Fibroblast of lung (primary cell): ENCODE measurements at regions not wholly inside any gene's neighbourhood (a gene's known extent, or its start where the extent isn't known, plus 50 kb on each side); places are given as distances from the start of the nearest gene placed in this dataset.

Source experiments
- DNase-seq, 2 donors: peaks; one replicate each; pipeline versions ENCODE4 v3.0.0 to v3.0.0-alpha.2; 2010; ENCODE audit warnings: low read depth in 2 of 2
- H2AFZ ChIP-seq: 2 replicates; pipeline ENCODE4 v1.5.1; 2012; ENCODE audit warnings: low read length, control low read depth, inconsistent platforms
- H3K27ac ChIP-seq: 2 replicates; pipeline ENCODE4 v1.5.1; 2011; ENCODE audit warnings: low read length, control low read depth; ENCODE audit not compliant: insufficient read depth
- H3K27me3 ChIP-seq: 2 replicates; pipeline ENCODE4 v1.5.1; 2011; ENCODE audit warnings: mild to moderate bottlenecking, low read length; ENCODE audit not compliant: control insufficient read depth, insufficient read depth
- H3K36me3 ChIP-seq: 2 replicates; pipeline ENCODE4 v1.5.1; 2011; ENCODE audit warnings: low read length; ENCODE audit not compliant: control insufficient read depth, insufficient read depth
- H3K4me1 ChIP-seq: 2 replicates; pipeline ENCODE4 v1.5.1; 2011; ENCODE audit warnings: low read length; ENCODE audit not compliant: control insufficient read depth, insufficient read depth; ENCODE audit errors: extremely low read depth
- H3K4me2 ChIP-seq: 2 replicates; pipeline ENCODE4 v1.5.1; 2011; ENCODE audit warnings: low read length, control low read depth; ENCODE audit not compliant: insufficient read depth; ENCODE audit errors: extremely low read depth
- H3K4me3 ChIP-seq, 4 experiments: fragments of 200-600 bp in 1 of 4; sonication (generic) in 1 of 4; replicated peaks in 1 of 4; 2 replicates each; pipeline ENCODE4 v1.5.1; 2011 to 2016; ENCODE audit warnings: low read length in 4 of 4, low read depth in 3 of 4, mild to moderate bottlenecking in 3 of 4, control low read depth in 2 of 4, inconsistent platforms in 1 of 4, mixed read lengths in 1 of 4; ENCODE audit not compliant: insufficient read depth in 1 of 4; ENCODE audit errors: control extremely low read depth in 1 of 4
- H3K79me2 ChIP-seq: 2 replicates; pipeline ENCODE4 v1.5.1; 2012; ENCODE audit warnings: mild to moderate bottlenecking, low read length, inconsistent platforms; ENCODE audit not compliant: control insufficient read depth, insufficient read depth
- H3K9ac ChIP-seq: 2 replicates; pipeline ENCODE4 v1.5.1; 2011; ENCODE audit warnings: mild to moderate bottlenecking, low read length, control low read depth; ENCODE audit not compliant: insufficient read depth
- H3K9me3 ChIP-seq: 2 replicates; pipeline ENCODE4 v1.5.1; 2012; ENCODE audit warnings: low read depth, low read length; ENCODE audit not compliant: control insufficient read depth, insufficient read depth
- H4K20me1 ChIP-seq: 2 replicates; pipeline ENCODE4 v1.5.1; 2011; ENCODE audit warnings: low read length; ENCODE audit not compliant: control insufficient read depth, insufficient read depth; ENCODE audit errors: extremely low read depth
- EZH2 ChIP-seq: IDR thresholded peaks from 2 replicates; pipeline ENCODE4 v1.5.1; 2012; ENCODE audit warnings: low read length, control low read depth, mild to moderate bottlenecking; ENCODE audit errors: missing control alignments
- TF ChIP-seq, protein P1 (sequence below), 2 donors: IDR thresholded peaks in 1 of 2; conservative IDR thresholded peaks in 1 of 2; 1 replicate in 1 of 2; 2 replicates in 1 of 2; pipeline ENCODE4 v1.5.1; 2011 to 2012; ENCODE audit warnings: low read length in 2 of 2, control low read depth in 1 of 2, inconsistent platforms in 1 of 2, low read depth in 1 of 2, mild to moderate bottlenecking in 1 of 2

DNA sequence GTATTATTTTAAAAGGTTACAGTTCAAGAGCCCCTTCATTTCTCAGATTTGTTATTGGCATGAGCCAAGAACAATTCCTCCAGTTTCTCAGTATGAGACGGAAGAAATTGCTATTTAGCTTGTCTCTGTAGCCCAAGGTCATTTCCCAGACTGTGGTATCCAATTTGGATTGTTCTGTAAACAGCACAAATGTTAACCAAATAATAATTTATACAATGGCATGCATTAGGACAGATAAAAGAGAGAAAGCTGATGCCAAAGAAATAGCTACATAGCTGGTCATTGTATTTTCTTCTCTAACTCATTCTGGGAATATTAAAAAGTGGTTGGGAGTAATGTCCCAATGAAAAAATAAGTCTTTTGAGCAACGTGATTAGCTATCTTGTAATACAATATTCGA is 134.6 kb upstream of the NPY2R start:
- DNase-seq: no peak
- H3K36me3 ChIP-seq: no peaks in the 10 kb centered on the region
- H3K4me2 ChIP-seq: no peak overlapping the region
- no peaks in the 10 kb centered on the region for H3K27me3 ChIP-seq
- H3K27ac ChIP-seq: no peak overlapping the region
- H3K4me1 ChIP-seq: no peaks in the 10 kb centered on the region
- no peaks in the 10 kb centered on the region for H3K9me3 ChIP-seq
- no peak for TF ChIP-seq EZH2
- TF ChIP-seq, protein P1, sequence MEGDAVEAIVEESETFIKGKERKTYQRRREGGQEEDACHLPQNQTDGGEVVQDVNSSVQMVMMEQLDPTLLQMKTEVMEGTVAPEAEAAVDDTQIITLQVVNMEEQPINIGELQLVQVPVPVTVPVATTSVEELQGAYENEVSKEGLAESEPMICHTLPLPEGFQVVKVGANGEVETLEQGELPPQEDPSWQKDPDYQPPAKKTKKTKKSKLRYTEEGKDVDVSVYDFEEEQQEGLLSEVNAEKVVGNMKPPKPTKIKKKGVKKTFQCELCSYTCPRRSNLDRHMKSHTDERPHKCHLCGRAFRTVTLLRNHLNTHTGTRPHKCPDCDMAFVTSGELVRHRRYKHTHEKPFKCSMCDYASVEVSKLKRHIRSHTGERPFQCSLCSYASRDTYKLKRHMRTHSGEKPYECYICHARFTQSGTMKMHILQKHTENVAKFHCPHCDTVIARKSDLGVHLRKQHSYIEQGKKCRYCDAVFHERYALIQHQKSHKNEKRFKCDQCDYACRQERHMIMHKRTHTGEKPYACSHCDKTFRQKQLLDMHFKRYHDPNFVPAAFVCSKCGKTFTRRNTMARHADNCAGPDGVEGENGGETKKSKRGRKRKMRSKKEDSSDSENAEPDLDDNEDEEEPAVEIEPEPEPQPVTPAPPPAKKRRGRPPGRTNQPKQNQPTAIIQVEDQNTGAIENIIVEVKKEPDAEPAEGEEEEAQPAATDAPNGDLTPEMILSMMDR (conservative IDR thresholded peaks at IDR 0.05 in 1 of 2, IDR thresholded peaks at IDR 0.05 in 1 of 2; ENCODE audit: low read depth in 1 of 2, low read length in 2 of 2): no peak
- no peaks in the 10 kb centered on the region for H3K79me2 ChIP-seq
- H4K20me1 ChIP-seq: no peaks in the 10 kb centered on the region
- H3K9ac ChIP-seq: no peak overlapping the region
- H3K4me3 ChIP-seq: no peak overlapping the region
- H2AFZ ChIP-seq: no peak overlapping the region

DNA sequence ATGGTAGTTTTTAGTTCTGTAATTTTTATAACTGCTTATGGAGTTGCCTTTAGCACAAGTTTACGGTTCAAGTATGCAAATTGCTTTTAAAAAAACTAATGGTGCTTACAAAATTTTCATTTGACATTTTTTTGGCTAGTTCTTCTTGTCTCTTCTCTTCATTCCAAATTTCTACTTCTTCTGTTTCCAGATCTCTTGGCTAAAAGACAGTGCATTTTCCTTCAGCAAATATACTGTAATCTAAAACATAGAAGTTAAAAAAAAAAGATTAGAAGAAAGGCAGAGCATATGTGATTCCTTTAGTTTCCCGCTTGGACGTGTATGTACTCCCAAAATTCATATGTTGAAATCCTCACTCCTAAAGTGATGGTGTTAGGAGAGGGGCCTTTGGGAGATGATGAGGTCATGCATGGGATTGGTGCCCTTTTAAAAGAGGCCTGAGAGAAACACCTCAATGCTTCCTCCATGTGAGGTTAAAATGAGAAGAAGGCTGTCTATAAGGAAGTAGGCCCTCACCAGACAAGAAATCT is 132.1 kb upstream of the NPY2R start:
- DNase-seq: no peak
- Histone ChIP-seq H3K27me3 (no peaks in the 10 kb centered on the region), H4K20me1 (no peaks in the 10 kb centered on the region), H3K27ac (no peak overlapping the region), H3K36me3 (no peaks in the 10 kb centered on the region), H3K4me2 (no peak overlapping the region), H2AFZ (no peak overlapping the region), H3K79me2 (no peaks in the 10 kb centered on the region), H3K4me3 (no peak overlapping the region), H3K9ac (no peak overlapping the region), H3K9me3 (no peaks in the 10 kb centered on the region), H3K4me1 (no peaks in the 10 kb centered on the region)
- TF ChIP-seq EZH2: no peak
- TF ChIP-seq, protein P1 (conservative IDR thresholded peaks at IDR 0.05 in 1 of 2, IDR thresholded peaks at IDR 0.05 in 1 of 2; ENCODE audit: low read depth in 1 of 2, low read length in 2 of 2): no peak

DNA sequence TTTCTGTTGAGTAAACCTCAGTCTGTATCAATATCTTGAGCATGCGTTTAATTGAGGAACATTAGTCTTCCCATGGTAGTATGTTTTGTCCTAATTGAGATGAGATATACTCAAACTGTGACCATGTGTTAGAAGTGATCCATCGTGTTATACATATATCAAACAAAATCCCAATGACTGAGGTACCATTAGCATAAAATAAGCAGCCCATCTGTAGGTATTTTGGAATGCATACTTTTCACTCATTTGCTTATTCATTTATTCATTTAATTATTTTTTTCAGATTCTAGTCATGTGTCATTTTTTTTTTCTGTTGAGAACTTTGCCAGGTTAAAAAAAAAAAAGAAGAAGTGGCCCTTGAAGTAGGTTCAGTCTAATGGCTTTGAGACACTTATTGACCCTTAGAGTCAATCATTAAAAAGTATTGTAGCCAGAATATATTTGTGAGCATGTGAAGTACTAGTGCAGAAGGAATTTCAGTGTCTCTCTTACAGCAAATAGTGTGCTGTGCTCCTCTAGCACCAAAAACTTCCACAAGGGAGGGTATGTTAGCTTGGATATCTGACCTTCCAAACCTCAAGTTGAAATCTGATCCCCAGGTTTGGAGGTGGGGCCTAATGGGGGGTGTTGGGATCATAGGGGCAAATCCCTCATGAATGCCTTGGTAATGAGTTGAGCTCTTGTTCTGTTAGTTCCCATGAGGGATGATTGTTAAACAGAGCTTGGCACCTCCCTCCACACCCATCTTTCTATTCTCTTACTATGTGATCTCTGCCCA is 130.8 kb upstream of the NPY2R start:
- Histone ChIP-seq H3K4me1 (no peaks in the 10 kb centered on the region), H3K4me2 (no peak overlapping the region), H3K27ac (no peak overlapping the region), H3K27me3 (no peaks in the 10 kb centered on the region), H3K79me2 (no peaks in the 10 kb centered on the region), H3K36me3 (no peaks in the 10 kb centered on the region), H4K20me1 (no peaks in the 10 kb centered on the region), H3K9me3 (no peaks in the 10 kb centered on the region), H3K9ac (no peak overlapping the region), H3K4me3 (no peak overlapping the region), H2AFZ (no peak overlapping the region)
- DNase-seq: no peak
- no peak for TF ChIP-seq EZH2
- TF ChIP-seq, protein P1 (conservative IDR thresholded peaks at IDR 0.05 in 1 of 2, IDR thresholded peaks at IDR 0.05 in 1 of 2; ENCODE audit: low read depth in 1 of 2, low read length in 2 of 2): no peak
